Sciatic nerve (tissue), 2 donors: ENCODE measurements at regions not wholly inside any gene's neighbourhood (a gene's known extent, or its start where the extent isn't known, plus 50 kb on each side); places are given as distances from the start of the nearest gene placed in this dataset.
"Not testable (repeated sequence)": the region's sequence is repeated elsewhere in the genome, so short reads cannot be mapped to it uniquely, and the experiment has no call there.

ENCODE experiments used
- ATAC-seq: fragments of 200-7000 bp; cut with Tn5 transposase; one replicate; pipeline ENCODE4 v1.9.1; 2020; ENCODE audit warnings: mild to moderate bottlenecking, moderate library complexity
- DNase-seq: peaks from one replicate; pipeline ENCODE4 v3.0.0-alpha.2; 2020; ENCODE audit warnings: low spot score
- intact Hi-C: fragments of 100-400 bp; cut with DNase I; formaldehyde crosslinking; loops from one replicate; pipeline ENCODE4 v1.14.2; 2022
- donor health status: DM: no; HTN: no; CAD: no.
- donor health status: DM: no; HTN: no; CAD: no.

DNA sequence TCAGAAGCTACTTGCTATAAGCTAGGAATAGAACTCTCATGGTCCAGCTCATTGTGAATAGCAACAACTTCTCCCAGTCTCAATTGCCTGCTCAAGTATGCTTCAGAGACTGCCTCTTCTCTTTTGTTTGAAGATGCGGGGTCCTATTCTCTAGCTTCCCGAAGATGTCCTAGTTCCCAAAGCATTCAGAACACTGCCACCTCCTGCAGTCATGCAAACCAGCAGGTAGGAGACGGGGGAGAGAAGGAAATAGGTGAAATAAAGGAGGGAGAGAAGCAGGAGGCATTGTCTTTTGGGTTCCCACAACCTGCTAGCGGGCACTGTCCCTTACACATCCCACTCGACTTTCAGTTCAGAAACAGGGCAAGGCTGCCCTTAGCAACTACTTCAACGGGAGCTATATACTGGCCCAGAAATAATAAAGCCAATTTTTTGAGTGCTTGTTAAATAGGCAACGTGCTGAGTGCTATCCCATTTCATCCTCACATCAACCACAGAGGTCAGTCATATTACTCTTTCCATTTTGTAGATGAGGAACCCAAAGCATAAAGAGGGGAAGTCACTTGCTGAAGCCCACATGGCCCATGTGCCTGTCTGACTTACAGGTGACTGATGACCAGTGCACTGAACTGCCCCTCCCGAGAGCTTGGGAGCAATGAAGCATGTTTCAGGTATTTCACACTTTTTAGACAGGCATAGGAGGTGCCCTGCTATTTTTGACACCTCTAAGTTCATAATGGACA is 61.9 kb upstream of the ATXN1 start:
- DNase-seq (no peak), ATAC-seq (no peak)
- intact Hi-C loops: no loop called here

DNA sequence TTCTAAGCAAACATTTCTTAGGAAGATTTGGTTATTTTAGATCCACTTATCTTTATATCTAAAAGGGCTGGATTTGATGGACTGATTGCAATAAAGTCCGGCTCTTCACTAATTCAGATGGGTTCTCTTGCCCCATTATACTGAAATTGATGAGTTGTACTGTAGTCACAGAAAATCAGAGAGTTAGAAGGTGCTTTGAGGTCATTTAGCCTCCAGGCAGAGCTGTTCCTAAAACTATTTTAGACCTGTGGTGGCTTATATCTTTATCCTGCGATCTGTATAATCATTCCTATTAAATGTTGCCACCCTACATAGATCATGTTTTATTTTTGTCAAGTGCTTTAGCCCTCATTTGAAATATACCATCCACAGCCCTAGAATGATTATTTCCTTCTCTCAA is 61.3 kb upstream of the ATXN1 start:
- intact Hi-C loops: no loop called here
- ATAC-seq (no peak), DNase-seq (no peak)

DNA sequence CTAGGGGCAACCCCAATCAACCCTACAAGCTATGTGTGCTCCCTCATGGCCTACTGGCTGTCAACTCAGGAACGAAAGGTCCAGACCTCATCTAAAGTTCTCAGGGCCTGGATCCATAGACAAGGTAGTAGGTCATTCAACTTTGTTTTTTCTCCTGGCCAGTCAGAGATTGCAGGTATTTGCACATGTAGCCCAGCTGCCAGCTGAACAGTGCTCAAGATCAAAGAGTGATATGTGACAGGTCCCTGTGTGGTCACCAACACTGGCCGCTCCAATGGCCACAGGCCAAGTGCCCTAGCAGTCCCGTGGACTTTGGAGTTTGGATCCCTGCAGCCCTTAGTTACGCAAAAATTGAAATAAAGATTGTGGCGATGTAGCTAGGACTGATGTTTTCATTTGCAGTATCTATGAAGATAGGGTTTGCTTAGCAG is 60.6 kb upstream of the ATXN1 start:
- no peak for ATAC-seq
- intact Hi-C loops: no loop called here
- no peak for DNase-seq

GRCh38 chr6:16820262-16820661 is 59.0 kb upstream of the ATXN1 start:
- ATAC-seq, DNase-seq, intact Hi-C loops: not testable (repeated sequence)

DNA sequence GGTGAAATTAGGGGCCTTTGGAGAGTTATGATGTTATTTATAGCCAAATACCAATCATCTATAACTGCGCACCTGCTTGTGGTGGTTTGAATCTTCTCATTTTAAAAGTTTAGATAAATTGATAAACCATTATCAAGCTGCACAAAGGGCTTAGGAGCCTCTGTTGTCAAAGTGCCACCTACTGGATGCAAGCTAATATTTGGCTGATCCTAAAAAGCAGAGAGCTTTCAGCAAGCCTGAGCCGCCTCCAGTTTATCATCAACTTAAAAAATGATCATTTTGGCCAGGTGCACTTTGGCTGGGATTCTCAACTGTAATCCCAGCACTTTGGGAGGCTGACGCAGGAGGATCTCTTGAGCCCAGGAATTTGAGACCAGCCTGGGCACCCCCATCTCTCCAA is 58.5 kb upstream of the ATXN1 start:
- DNase-seq (no peak), ATAC-seq (no peak)
- intact Hi-C loops: no loop called here

DNA sequence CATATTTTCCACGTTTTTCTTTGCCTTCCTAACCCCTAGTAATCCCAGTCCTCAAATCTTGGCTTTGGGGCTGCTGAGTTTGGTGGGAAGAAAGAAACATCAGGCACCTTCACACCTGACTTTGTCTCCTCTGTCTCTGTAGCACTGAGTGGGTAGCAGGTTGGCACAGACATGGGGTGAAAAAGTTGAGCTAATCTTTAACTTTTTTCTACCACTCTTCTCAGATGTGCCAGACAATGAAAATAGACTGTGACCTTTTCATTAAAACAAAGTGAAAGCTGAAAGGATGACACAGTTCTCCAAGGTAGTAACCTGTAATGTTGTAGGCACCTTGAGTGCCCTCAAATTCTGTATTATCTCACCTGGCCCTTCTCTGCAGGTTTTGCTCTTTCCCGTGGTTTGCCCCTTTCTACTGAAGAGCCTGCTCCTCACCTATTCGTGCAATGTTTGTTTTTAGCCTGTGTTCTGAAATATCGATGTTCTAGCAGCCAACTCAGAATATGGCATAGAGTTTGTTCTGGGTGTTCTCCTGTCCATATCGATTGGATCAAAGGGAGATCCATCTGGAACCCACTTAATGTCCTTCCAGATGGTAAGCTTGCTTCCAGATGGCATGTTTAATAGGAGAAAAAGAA is 57.8 kb upstream of the ATXN1 start:
- ATAC-seq: no peak
- no peak for DNase-seq
- intact Hi-C loops: no loop called here

- intact Hi-C loops: no loop called here
- no peak for DNase-seq
- no peak for ATAC-seq
Observed at GRCh38 chr6:16817594-16817993, 56.3 kb upstream of the ATXN1 start.

GRCh38 chr6:16816891-16817290 is 55.6 kb upstream of the ATXN1 start:
- intact Hi-C loops: no loop called here
- ATAC-seq (no peak), DNase-seq (no peak)

- DNase-seq (no peak), ATAC-seq (no peak)
- intact Hi-C loops: no loop called here
Observed at GRCh38 chr6:16812993-16813392, 51.7 kb upstream of the ATXN1 start.

- DNase-seq (no peak), ATAC-seq (no peak)
- intact Hi-C loops: no loop called here
Observed at GRCh38 chr6:16811277-16811979, 50.2 kb upstream of the ATXN1 start.
